ENCODE measurements at regions not wholly inside any gene's neighbourhood (a gene's known extent, or its start where the extent isn't known, plus 50 kb on each side); places are given as distances from the start of the nearest gene placed in this dataset.
A peak's percentile ranks its signal among the peaks of the same experiment; 100 is the strongest.

DNA sequence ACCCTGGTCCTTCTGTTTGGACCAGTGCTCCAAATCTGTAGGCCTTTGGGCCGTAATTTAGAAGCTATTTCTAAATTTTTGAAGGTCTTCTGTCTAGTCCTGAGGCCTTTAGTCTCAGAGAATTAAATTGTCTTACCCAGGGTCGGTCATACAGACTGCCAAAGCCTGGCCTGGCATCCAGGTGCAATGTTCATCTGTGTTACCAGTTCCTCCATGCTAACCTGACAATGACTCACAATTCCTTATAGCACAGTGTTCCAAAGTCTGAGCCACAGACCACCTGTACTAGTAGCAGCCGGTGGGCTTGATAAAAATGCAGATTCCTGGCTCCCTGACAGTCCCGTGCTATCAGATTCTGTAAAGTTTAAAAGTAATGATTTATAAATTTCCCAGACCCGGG, 77.7 kb upstream of the MAP4K3 start:
- DNase-seq (ENCODE audit: low read depth) = no peak

DNA sequence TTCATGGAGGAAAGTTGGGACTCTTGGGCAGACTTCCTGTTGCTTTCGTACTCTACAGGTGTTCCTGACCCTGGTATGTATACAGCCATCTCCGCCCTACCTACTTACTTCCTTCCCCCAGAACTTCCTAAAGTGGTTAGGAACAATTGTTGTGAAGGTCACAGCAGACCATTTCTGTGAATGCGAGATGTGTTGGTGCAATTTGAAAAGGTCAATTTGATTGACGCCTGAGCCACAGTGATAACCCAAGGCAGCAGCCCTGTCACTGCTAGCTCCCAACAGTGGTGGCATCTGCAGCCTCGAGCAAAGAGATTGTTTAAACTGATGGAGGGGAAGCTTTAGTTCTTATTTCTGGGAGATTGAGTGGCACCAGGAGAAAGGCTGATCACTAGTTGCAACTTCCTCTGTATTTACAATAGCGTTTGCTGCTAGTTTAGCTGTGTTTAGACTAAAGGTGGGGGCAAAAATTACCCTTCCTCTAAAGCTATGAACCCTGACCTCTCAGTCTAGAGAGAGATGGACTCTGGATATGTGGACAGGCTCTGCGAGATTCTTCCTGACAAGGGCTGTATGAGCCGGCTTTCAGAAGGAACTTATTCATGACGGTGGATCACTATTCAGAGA, 78.3 kb upstream of the MAP4K3 start:
- DNase-seq (ENCODE audit: low read depth) = no peak

DNA sequence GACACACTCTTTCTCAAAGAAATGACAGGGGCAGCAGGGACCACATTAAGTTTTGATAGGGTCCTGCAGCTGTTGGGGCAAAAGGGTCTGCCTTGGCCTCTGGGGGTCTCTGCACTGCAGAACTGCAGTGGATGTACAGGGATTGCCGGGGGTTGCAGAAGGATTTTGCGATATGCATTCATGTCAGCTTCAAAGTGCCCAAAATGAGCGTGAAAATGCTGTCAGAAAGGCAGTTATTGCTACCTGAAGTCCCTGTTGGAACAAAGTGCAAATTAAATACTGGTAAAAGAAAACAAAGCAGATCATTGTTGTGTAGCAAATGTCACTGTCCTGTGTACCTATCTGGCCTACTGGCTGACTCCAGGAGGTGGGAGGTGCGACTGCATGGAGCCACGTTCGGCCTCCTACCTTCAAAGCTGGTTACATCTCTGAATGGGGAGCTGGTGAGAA, 78.8 kb upstream of the MAP4K3 start:
- DNase-seq (ENCODE audit: low read depth) = no peak

DNA sequence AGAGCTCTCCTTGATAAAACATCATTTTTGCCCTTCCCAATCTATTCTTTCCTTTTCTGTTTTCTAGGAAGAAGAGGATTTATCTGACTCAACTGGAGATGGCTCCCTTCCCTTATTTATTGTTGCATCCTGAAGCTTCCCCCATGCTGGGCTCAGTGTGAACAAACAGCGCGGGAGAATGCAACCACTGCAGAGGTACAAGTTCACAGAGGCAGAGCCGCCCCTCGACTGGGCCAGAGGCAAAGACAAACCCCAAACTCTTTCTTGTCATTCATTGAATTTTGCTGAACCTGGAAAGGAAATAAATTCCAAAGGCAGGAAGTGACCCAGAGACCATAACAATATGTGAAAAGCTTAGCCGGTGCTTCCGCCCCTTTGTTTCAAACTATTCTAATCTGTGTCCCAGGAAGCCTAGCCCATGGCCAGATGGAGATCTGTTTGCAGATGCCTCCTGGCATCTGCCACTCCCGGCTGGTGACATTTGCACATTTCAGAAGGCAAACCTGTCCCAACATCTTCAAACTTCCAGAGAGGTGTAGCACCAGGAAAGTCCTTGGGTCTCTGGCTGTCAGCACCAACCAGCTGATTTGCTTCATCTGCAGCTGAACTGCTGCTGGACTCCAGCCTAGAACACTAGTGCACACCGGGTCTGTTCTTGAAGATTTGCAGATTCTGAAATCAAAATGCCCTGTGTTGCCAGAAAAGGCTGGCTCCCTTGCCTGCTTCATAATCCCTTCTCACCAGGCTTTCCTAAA, 79.4 kb upstream of the MAP4K3 start:
- DNase-seq (ENCODE audit: low read depth) = peak; percentile 44

DNA sequence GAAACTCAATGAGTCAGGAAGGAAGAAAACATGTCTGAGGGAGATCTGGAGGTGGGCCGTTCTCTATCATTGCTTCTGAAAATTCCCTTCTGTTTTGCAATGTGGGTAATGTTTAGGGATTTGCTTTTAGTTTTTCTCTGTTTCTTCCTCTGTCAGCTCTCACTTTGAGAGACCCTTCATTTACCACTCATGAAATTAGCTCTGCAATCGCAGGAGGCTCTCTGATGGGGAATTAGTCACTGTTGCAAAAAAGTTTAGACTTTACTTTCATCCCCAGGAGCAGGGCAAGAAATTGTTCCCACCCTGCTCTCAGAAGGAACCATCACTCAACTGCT, 80.0 kb upstream of the MAP4K3 start:
- DNase-seq (ENCODE audit: low read depth) = no peak

DNA sequence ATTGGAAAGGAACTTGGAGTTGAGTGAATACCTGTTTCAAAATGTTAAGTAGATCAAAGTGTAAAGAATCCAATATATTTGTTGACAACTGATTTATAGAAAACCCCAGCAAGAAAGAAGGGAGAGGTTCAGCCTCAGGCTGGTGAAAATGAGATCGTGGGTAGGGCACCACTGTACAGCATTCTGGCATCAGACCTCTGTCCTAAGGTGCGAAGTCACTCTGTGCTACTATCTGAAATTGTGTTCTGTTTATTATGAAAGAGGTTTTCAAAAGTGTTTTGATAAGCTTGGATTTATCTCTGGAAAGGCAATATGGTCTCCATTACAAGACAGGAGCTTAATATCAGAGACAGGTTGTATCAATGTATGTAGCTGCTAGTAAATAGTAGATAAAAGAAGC, 80.5 kb upstream of the MAP4K3 start:
- DNase-seq (ENCODE audit: low read depth) = no peak

DNA sequence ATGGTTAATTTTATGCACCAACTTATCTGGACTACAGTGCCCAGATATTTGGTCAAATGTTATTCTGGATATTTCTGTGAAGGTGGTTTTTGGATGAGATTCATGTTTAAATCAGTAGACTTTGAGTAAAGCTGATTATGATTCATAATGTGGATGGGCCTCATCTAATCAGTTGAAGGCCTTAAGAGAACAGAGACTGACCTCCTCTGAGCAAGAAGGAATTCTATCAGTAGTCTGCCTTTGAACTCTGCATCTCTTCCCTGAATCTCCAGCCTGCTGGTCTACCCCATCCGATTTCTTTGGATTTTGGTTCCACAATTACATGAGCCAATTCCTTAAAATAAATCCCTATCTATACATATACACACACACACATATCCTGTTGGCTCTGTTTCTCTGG, 82.8 kb upstream of the MAP4K3 start:
- no peak for DNase-seq (ENCODE audit: low read depth)

DNA sequence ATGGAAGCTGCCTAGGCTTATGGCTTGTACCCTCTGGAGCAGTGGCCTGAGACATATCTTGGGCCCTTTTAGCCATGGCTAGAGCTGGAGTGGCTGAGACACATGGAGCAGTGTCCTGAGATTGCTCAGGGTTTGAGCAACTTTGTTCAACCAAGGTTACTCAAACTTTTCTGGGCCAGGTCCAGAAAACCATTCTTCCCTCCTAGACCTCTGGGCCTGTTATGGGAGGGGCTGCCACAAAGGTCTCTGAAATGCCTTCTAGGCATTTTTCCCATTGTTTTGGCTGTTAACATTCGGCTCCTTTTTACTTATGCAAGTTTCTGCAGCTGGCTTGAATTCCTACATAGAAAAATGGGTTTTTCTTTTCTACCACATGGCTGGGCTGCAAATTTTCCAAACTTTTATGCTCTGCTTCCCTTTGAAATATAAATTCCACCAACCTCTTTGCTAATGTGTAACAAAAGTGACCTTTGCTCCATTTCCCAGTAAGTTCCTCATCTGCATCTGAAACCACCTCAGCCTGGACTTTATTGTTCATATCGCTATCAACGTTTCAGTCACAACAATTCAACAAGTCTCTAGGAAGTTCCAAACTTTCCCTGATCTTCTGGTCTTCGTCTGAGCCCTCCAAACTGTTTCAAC, 84.9 kb upstream of the MAP4K3 start:
- no peak for DNase-seq (ENCODE audit: low read depth)

DNA sequence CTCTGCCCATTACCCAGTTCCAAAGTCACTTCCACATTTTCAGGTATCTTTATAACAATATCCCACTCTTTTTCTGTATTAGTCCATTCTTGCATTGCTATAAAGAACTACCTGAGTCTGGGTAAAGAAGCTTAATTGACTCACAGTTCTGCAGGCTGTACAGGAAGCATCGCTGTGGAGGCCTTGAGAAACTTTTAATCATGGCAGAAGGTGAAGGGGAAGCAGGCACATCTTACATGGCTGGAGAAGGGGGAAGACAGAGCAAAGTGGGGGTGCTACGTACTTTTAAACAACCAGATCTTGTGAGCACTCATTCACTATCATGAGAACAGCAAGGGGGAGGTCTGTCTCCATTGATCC, 85.4 kb upstream of the MAP4K3 start:
- DNase-seq (ENCODE audit: low read depth) = no peak

DNA sequence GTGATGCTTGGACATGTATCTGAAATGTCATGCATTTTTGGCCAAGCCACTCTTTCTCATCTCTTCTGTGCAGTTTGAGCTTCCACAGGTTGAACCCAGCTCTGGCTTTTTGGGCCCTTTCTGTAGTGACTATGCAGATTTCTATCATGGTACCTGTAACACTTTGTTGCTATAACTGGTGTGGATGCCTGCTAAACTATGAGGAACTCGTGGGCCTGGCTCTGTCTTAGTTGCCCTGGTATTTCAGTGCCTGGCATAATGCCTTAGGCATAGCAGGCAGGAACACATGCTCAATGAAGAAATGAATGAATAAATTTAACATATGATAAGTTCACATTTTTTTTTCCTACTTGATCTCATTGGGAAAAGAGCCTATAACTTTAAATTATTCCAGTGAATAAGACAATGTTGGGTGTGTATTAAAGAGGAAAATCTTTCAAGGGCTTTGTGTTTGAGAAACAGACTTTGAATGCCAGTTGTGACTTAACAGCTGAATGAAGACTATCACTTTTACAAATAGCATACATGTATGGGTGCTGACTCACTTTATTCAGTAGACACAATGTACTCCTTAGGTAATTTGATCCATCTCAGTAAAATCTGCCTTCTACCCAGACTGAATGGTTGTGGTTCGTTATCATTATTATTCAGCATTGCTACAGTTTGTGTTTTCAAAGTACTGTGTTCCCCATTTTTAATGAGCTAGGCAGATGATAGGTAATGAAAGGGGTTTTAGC, 86.4 kb upstream of the MAP4K3 start:
- DNase-seq (ENCODE audit: low read depth) = peak; percentile 92

DNA sequence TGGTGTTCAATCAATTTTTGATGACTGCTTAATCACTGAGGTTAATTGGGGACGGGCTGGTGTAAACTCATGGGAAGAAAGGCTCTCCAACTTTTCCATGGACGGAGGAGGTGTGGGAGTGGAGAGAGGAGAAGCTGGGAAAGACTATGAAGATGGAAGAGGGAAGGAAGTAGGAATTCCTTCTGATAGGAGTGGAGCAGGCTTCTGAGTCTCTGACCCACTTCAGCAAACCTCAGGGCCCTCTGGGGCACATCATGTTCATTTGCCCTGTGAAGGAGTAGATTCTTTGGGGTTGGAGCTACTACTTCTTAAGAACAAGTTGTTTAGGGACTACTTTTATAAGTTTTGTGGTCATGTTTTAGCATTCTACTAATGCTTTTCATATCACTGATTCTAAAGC, 87.0 kb upstream of the MAP4K3 start:
- DNase-seq (ENCODE audit: low read depth) = no peak

DNA sequence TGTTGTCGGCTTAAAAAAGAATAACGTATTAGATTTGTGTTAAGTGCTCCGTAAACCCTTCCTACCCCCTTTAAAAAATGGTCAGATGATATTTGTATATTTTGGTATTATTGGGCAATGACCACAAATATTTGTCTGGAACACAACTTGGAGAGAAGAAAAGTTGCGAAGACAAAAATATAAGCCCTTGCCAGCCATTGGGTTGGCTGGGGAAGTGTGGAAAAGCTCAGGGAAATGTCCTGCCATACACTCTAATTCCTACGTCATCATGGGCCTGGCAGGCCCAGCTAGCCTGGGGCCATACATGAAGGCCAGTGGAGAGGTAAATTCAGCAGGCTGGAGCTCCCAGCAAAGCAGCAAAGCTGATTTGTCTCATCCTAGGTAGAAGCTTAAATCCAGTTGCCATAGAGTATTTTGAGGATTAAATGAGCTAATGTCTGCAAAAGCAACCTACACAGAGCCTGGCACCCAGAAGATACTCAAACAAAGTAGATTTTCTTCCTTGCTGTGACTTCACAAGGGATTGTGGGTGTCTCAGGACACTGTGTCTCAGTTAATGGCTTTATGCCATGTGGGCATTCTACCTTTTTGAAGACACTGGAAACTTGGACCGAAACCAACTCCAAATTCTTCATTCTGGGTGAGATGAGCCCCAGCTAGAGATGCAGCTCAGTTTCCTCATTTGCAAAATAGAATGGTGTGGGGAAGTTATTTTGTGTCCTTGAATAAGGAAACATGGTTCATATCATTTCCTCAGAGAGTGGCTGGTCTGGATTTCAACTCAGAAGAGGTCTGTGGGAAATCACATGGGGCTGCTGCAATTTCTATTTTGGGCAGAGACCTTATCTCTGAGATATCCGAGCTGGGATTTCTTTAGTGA, 87.9 kb upstream of the MAP4K3 start:
- no peak for DNase-seq (ENCODE audit: low read depth)

DNA sequence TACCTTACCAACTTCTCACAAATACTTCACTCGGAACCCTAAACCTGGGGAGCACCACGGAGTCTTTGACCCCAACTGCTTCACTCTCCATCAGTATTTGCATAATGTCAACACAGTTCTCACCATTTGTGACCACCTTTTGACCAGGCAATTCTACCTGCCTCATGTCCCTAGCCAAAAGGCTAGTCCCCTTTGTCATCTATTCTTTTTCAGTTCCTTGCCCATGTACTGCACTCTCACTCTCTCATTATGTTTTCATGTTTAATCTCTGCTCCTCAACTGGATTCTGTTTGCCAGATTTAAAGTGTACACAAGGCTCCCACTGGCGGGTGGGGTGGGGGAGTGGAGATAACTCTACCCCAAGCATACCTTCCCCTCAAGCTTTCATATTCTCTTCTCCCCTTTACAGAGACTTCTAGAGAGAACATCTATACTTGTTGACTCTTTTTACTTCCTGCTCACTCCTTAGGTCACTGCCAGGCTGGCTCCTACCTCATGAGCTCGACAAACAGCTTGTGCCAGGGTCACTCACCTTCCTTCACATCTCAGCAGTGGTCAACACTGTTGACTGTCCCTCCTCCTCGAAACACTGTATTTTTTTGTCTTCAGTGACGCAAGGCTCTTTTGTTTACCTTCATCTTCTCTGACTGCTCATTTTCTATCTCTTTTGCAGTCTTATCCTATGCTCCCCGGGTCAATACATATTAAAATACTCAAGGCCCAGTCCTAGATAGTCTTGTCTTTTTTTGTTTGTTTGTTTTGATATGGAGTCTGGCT, 88.7 kb upstream of the MAP4K3 start:
- DNase-seq (ENCODE audit: low read depth) = no peak

DNA sequence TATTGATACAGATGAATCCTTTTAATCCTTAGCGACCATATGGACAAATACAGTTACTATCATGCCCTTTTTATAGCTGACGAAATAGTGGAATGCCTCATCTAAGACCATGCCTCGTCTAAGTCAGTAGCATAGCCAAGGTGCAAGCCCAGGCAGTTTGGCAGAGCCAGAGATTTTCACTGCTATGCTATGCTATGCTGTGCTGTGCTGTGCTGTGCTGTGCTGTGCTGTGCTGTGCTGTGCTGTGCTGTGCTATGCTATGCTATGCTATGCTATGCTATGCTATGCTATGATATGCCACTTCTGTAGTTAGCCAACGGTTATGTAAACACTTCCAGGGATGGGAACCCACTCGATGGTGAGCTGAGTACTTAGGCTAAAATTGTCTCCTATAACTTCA, 91.6 kb upstream of the MAP4K3 start:
- no peak for DNase-seq (ENCODE audit: low read depth)

DNA sequence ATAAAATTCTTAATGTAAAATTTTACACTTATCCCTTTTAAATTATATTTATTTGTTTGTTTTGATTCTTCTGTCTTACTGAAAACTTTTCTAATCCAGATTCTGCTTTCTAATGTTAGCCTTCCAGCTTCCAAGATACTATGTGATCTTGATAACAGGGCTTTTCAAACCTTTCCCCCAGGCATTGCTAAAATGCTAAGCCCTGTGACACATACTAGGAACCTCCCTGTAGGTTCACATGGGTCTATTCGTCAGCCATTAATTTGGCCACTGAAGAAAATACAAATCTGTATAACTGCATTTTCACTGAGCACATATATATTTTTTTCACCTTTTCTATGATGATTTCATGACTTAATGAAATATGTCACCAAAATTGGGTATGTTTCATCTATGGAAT, 92.8 kb upstream of the MAP4K3 start:
- no peak for DNase-seq (ENCODE audit: low read depth)

DNA sequence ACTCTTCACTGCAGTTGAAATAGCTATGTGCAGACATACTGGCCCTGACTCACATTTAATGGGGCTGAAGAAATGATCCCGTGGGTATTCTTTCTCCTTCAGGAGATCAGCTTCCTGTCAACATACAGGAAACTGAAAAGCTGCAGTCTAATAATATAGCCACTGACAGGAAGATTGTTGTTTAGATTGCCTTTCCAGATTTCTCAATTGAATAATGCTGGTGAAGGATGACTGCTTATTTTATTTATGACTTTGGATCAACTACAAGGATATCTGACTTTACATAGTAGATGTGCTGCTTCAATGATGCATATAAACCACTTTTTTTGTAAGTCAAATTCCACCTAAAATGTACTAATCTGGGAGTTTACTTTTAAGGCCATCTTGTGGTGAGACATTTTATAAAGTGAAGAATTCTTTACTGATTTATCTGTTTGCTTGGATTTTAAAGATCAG, 93.4 kb upstream of the MAP4K3 start:
- peak; percentile 87 for DNase-seq (ENCODE audit: low read depth)

DNA sequence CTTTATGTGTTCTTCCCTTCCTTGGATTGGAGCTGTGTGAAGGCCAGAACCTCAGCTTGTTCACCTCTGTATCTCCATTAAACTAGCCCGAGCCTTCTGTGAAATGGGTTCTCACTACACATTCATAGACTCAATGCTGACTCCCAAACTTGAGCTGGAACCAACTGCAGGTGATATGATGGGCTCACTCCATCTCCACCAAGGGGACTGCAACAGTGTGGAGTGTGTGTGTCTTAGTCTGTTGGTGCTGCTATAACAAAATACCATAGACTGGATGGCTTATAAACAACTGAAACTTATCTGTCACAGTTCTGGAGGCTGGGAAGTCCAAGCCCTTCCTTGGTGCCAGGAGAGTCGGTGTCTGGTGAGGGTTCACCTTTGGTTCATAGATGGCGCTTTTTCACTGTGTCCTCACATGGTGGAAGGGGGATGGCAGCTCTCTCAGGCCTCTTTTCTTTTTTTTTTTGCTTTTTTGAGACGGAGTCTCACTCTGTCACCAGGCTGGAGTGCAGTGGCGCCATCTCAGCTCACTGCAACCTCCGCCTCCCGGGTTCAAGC, 94.2 kb upstream of the MAP4K3 start:
- DNase-seq (ENCODE audit: low read depth) = no peak

DNA sequence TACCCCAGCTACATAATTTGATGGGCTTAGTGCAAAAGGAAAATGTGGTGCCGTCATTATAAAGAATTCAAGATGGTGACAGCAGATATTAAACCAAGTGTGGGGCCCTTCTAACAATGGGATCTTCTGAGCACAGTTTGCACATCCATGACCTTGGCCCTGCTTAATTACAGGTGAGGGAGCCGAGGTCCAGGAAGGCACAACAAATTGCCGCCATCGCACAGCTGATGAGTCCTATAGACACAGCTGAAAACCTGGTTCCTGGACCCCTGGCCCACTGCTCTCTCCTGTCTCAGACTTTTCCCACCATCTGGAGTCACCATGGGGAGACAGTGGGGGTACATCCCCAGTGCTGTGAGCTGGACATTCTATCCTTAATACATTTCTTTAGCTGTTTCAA, 95.8 kb upstream of the MAP4K3 start:
- no peak for DNase-seq (ENCODE audit: low read depth)

DNA sequence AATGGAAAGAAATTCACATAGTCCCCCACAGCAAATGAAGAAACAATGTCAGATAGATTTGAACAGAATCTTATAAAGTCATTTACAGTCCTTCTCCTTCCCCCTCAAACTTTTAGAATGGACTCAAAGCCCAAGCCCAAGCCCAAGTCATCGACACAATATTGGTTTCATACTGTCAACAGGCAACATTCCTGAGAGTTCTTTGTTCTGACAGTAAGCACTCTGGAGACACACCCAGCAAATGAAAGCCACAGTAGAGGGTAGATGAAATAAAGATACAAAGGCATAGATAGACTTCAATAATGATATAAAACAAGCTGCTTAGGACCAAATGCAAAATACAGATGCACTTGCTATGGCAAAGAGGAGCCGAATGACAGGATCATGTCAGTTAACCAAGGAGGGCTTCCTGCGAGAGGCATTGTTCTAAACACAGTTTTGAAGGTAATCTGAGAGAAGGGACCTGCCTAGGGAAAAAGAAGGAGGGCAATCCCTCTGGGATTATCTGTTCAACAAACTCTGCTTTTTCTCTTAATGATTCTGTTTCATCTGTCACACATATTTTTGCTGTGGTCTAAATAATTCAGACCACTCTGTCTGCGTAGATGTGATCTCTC, 97.1 kb upstream of the MAP4K3 start:
- DNase-seq (ENCODE audit: low read depth) = peak; percentile 81

DNA sequence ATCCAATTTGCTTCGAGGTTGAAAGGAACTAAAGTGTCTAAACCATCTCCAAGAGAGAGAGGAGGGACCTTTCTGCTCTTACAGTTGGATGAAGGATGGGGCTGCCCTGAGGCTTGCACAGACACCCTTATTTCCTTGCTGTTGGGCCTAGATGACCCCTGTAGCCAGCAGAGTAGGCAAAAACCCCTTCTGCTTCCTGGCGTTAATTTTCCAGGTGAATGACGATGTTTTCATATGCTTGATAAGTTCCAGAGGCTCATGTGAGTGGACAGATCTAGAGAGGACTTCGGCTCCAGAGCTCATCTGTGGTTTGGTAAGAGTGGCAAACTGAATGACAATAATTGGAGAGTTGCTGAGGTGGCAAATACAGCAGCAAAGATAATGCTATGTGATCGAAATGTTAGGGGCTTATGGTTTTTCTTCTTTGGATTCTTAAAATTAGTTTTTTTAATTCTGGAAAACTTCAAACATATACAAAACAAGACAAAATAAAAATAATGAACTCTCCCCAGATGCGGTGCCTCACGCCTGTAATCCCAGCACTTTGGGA, 98.6 kb upstream of the MAP4K3 start:
- DNase-seq (ENCODE audit: low read depth) = no peak
